BLaER1 (cell line): ENCODE measurements at regions not wholly inside any gene's neighbourhood (a gene's known extent, or its start where the extent isn't known, plus 50 kb on each side); places are given as distances from the start of the nearest gene placed in this dataset.

Experiments
- H3K27ac ChIP-seq: shearing (Covaris generic); formaldehyde crosslinking; 2 replicates; pipeline ENCODE4 v1.8.1; 2022
- H3K27me3 ChIP-seq: shearing (Covaris generic); formaldehyde crosslinking; 2 replicates; pipeline ENCODE4 v1.8.1; 2022
- H3K36me3 ChIP-seq: shearing (Covaris generic); formaldehyde crosslinking; 2 replicates; pipeline ENCODE4 v1.8.1; 2022
- H3K4me1 ChIP-seq: shearing (Covaris generic); formaldehyde crosslinking; 2 replicates; pipeline ENCODE4 v1.8.1; 2022
- H3K4me2 ChIP-seq: shearing (Covaris generic); formaldehyde crosslinking; 2 replicates; pipeline ENCODE4 v1.8.1; 2022
- H3K4me3 ChIP-seq: shearing (Covaris generic); formaldehyde crosslinking; 2 replicates; pipeline ENCODE4 v1.8.1; 2022
- H3K9ac ChIP-seq: shearing (Covaris generic); formaldehyde crosslinking; 2 replicates; pipeline ENCODE4 v1.8.1; 2022
- H3K9me3 ChIP-seq: shearing (Covaris generic); formaldehyde crosslinking; 2 replicates; pipeline ENCODE4 v1.8.1; 2022
- H4K20me1 ChIP-seq: shearing (Covaris generic); formaldehyde crosslinking; 2 replicates; pipeline ENCODE4 v1.8.1; 2022
- Cebpa-rat ChIP-seq: shearing (Covaris generic); IDR thresholded peaks from 2 replicates; pipeline ENCODE4 v1.8.1; 2022

DNA sequence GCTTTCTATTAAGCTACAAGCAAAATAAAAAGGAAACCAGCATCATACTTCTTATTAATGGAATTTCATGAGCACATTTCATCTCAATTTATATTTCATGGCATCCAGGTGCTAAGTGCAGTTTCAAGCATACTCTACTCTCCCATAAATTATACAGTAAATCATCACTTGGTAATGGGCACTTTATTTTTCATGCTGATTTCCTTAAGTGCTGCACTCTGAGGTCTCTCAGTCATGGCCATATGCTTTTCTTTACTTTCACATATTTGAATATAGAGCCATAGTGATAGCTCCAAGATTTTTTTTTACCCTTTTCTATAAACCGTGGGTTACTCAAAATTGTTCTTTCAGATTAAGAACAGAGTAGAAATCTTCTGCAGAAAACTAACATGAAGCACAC is 1505.7 kb upstream of the CADM2 start:
- H4K20me1 ChIP-seq = no peaks in the 10 kb centered on the region
- no peaks in the 10 kb centered on the region for H3K27me3 ChIP-seq
- H3K9ac ChIP-seq = no peak overlapping the region
- H3K4me1 ChIP-seq = peaks cover 9% of the 10 kb centered on the region; the same call in 1 of the 2 replicates
- no peaks in the 10 kb centered on the region for H3K36me3 ChIP-seq
- no peaks in the 10 kb centered on the region for H3K9me3 ChIP-seq
- H3K27ac ChIP-seq = no peak overlapping the region
- H3K4me2 ChIP-seq = no peak overlapping the region
- no peak overlapping the region for H3K4me3 ChIP-seq
- TF ChIP-seq Cebpa-rat = no peak

DNA sequence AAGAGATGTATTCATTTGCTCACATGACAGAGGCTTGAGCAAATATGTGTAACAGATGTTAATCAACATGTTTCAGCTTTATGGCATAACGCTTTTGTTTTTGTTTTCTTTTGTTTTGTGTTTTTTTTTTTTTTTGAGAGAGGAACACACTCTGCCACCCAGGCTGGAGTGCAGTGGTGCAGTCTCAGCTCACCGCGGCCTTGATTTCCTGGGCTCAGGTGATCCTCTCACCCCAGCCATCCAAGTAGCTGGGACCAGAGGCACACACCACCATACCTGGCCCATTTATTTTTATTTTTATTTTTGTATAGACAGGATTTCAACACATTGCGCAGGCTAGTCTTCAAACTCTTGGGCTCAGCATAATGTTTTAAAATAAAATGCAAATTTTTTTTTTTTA is 1504.4 kb upstream of the CADM2 start:
- Histone ChIP-seq H3K4me2 (no peak overlapping the region), H3K4me3 (no peak overlapping the region), H3K9ac (no peak overlapping the region), H4K20me1 (no peaks in the 10 kb centered on the region), H3K27ac (no peak overlapping the region), H3K9me3 (no peaks in the 10 kb centered on the region), H3K36me3 (no peaks in the 10 kb centered on the region), H3K4me1 (peaks cover 9% of the 10 kb centered on the region; the same call in 1 of the 2 replicates), H3K27me3 (no peaks in the 10 kb centered on the region)
- TF ChIP-seq Cebpa-rat = no peak

DNA sequence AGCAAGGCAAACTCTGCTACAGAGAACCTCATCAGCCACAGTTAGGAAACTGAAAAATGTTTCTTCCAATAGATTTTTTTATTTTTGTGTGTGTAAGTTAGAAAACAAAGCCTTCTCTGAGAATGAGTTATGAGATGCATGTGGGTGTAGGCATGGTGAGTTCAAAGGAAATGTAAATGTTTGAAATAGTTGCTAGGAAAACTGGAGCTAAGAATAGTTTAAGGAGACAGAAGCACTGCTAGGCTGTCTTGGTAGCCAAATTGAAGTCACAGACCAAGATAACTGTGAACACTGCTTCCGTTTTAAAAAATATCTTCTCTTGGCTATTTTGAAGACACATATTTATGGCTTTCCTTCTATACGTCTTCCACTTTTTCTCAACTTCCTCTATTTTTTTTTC is 1501.2 kb upstream of the CADM2 start:
- no peak overlapping the region; the same call in 1 of the 2 replicates for H3K4me2 ChIP-seq
- H3K27me3 ChIP-seq = no peaks in the 10 kb centered on the region
- no peak for TF ChIP-seq Cebpa-rat
- H3K4me3 ChIP-seq = no peak overlapping the region
- H3K27ac ChIP-seq = no peak overlapping the region
- H3K36me3 ChIP-seq = no peaks in the 10 kb centered on the region
- H3K9ac ChIP-seq = no peak overlapping the region
- H4K20me1 ChIP-seq = no peaks in the 10 kb centered on the region
- no peaks in the 10 kb centered on the region for H3K9me3 ChIP-seq
- peaks cover 9% of the 10 kb centered on the region; the same call in 1 of the 2 replicates for H3K4me1 ChIP-seq

DNA sequence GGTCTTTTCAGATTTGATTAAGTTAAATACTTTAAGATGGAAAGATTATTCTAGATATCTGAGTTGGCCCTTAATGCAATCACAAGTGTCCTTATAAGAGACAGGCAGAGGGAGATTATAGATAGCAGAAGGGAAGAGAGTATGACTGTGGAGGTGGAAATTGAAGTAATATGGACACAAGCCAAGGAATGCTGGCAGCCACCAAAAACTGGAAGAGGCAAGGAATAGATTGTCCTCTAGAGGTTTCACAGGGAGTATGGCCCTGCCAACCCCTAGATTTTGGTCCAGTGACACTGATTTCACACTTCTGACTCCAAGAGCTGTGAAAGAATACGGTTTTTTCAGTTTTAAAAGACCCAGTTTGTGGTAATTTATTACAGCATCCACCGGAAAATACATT is 1498.7 kb upstream of the CADM2 start:
- no peak overlapping the region for H3K4me2 ChIP-seq
- H3K36me3 ChIP-seq = no peaks in the 10 kb centered on the region
- H3K27me3 ChIP-seq = no peaks in the 10 kb centered on the region
- H4K20me1 ChIP-seq = no peaks in the 10 kb centered on the region
- H3K4me1 ChIP-seq = peaks cover 9% of the 10 kb centered on the region; the same call in 1 of the 2 replicates
- no peaks in the 10 kb centered on the region for H3K9me3 ChIP-seq
- H3K4me3 ChIP-seq = no peak overlapping the region
- H3K9ac ChIP-seq = no peak overlapping the region
- TF ChIP-seq Cebpa-rat = no peak
- H3K27ac ChIP-seq = no peak overlapping the region

DNA sequence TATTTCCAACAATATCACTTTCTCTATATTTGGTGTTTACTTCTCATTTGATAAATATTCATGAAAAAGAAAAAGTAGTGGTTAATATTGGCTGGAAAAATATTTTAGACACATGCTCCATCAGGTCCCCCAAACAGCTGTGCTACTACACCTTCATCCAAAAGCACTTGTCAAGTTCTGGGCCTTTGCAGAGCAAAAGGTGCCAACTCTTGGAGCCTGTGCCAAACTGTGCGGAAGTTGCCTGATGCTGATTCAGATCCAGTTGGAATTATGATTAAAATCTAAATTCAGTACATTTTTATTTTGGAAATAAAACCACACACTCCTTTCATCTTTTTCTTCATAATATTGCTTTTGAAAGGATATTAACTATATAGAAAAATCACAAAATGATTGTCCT is 1497.4 kb upstream of the CADM2 start:
- Histone ChIP-seq H3K9ac (no peak overlapping the region), H3K27ac (no peak overlapping the region), H3K9me3 (no peaks in the 10 kb centered on the region), H4K20me1 (no peaks in the 10 kb centered on the region), H3K4me2 (no peak overlapping the region), H3K4me3 (no peak overlapping the region), H3K27me3 (no peaks in the 10 kb centered on the region), H3K4me1 (peaks cover 9% of the 10 kb centered on the region; the same call in 1 of the 2 replicates), H3K36me3 (no peaks in the 10 kb centered on the region)
- TF ChIP-seq Cebpa-rat = no peak

DNA sequence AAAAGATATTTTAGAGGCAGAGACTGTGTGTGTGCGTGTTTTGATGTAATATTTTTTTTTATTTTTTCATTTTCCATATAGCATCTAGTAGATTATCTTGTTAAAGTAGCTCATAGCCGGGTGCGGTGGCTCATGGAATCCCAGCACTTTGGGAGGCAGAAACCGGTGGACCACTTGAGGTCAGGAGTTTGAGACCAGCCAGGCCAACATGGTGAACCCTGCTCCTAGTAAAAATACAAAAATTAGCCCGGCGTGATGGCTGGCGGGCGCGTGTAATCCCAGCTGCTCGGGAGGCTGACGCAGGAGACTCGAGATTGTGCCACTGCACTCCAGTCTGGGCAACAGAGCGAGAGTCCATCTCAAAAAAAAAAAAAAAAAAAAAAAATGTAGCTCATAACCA is 1481.2 kb upstream of the CADM2 start:
- H3K4me1 ChIP-seq = no peaks in the 10 kb centered on the region
- H3K36me3 ChIP-seq = no peaks in the 10 kb centered on the region
- no peaks in the 10 kb centered on the region for H3K9me3 ChIP-seq
- H3K27me3 ChIP-seq = no peaks in the 10 kb centered on the region
- no peak overlapping the region for H3K4me3 ChIP-seq
- no peak overlapping the region for H3K27ac ChIP-seq
- H3K9ac ChIP-seq = no peak overlapping the region
- TF ChIP-seq Cebpa-rat = no peak
- H3K4me2 ChIP-seq = no peak overlapping the region
- H4K20me1 ChIP-seq = no peaks in the 10 kb centered on the region

DNA sequence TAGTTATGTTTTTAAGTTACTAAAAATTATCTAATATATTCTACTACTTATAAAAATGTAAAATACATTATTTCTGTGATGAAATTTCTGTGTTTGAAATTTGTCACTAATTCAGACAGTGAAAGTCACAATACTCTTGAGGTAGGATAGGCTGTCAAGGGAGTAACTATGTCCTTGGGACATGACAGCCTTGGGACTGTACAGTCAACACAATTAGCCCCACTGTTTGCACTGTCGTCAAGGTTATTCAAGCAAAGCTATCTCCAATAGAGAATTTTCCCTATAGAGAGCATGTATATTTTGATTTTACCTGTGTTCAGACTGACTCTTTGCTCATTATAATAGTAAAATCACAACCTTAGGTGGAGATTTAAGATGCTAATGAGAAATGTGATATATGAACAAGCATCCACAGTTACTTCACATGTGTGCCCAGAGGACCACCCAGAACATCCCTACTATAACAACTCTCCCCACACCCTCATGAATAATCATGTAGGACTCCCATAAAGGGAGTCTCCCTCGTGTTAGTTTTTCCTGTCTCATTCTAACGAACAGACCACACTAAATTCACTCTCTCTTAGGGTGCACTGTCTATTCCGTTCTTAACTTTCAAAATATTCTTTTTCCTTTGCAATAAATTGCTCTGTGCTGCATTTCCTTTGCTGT is 1476.3 kb upstream of the CADM2 start:
- H3K9me3 ChIP-seq = no peaks in the 10 kb centered on the region
- no peak for TF ChIP-seq Cebpa-rat
- no peaks in the 10 kb centered on the region for H4K20me1 ChIP-seq
- H3K4me2 ChIP-seq = no peak overlapping the region
- H3K4me1 ChIP-seq = no peaks in the 10 kb centered on the region
- H3K36me3 ChIP-seq = no peaks in the 10 kb centered on the region
- no peaks in the 10 kb centered on the region for H3K27me3 ChIP-seq
- H3K27ac ChIP-seq = no peak overlapping the region
- H3K4me3 ChIP-seq = no peak overlapping the region
- H3K9ac ChIP-seq = no peak overlapping the region

DNA sequence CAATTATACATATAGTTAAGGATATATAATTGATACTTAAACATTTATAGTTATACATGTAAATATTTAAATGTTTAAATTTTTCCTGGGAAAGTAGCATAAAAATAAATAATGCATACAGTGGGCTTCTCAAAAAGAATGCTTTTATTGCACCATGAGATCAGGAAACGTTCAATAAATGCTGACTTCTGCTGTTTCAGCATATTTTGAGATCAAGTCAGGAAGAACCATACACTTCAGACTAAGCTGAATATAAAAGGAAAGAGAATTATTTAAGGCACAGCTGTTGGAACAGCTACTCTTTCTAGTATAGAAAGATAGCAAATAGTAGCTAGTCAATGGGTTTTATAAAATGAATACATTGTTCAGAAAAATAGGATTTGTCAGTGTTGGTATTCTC is 1462.3 kb upstream of the CADM2 start:
- Histone ChIP-seq H3K4me1 (no peaks in the 10 kb centered on the region), H3K4me3 (no peak overlapping the region), H3K27me3 (no peaks in the 10 kb centered on the region), H3K9me3 (no peaks in the 10 kb centered on the region), H3K4me2 (no peak overlapping the region), H3K9ac (no peak overlapping the region), H3K36me3 (no peaks in the 10 kb centered on the region), H3K27ac (no peak overlapping the region), H4K20me1 (no peaks in the 10 kb centered on the region)
- TF ChIP-seq Cebpa-rat = no peak

DNA sequence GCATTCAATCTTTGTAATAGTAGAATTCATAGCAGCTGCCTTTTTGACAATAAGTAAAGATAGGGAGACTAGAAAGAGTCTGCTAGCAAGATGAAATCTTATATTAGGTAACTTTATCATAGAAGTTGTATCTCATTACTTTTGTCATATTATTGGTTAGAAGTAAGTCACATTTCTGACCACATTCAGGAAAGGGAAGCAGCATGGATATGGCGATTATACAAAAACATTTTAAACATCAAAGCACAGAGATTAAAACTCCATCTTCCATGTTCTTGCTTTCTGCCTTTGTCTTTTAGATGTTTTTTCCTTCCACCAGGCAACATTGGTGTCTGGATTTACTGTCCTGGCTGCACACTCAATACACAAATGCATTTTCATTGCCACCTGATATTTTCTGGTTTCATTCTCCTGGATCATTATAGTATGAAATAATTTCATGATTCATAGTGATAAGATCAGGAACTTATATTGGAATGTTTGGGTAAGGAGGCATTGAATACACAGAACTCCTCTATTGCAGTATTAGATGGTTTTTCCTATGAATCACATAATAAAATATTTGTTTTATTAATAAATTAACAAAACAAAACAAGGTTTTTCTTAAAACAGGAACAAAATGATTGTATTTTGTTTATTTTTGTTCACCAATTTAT is 1460.3 kb upstream of the CADM2 start:
- no peak overlapping the region for H3K27ac ChIP-seq
- H3K9me3 ChIP-seq = no peaks in the 10 kb centered on the region
- H3K4me3 ChIP-seq = no peak overlapping the region
- H3K4me1 ChIP-seq = no peaks in the 10 kb centered on the region
- H3K36me3 ChIP-seq = no peaks in the 10 kb centered on the region
- no peak overlapping the region for H3K9ac ChIP-seq
- no peaks in the 10 kb centered on the region for H3K27me3 ChIP-seq
- H4K20me1 ChIP-seq = no peaks in the 10 kb centered on the region
- TF ChIP-seq Cebpa-rat = no peak
- no peak overlapping the region for H3K4me2 ChIP-seq

DNA sequence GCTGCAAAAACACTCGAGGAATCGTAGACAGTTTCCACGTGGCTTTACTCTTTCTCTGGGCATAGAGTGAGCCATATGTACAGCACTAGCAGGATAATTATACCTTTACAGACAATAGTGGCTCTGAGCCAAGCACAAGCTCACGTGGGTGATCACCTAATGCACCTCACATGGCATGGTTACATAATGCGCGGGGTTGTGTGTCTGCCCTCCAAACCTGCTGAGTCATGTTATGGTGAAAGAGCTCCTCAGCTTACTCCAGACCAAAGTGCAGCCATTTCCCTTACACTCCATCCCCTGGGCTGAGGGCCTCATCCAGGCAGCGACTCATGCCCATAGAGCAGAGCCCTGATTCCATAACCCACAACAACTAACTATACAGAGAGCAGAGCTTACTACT is 1458.4 kb upstream of the CADM2 start:
- H4K20me1 ChIP-seq = no peaks in the 10 kb centered on the region
- H3K27ac ChIP-seq = no peak overlapping the region
- H3K36me3 ChIP-seq = no peaks in the 10 kb centered on the region
- H3K4me3 ChIP-seq = no peak overlapping the region
- no peak overlapping the region for H3K9ac ChIP-seq
- H3K27me3 ChIP-seq = no peaks in the 10 kb centered on the region
- no peak for TF ChIP-seq Cebpa-rat
- no peaks in the 10 kb centered on the region for H3K4me1 ChIP-seq
- H3K9me3 ChIP-seq = no peaks in the 10 kb centered on the region
- H3K4me2 ChIP-seq = no peak overlapping the region
